Activated T-helper 2 cell treated with anti-CD3 and anti-CD28 coated beads, Interferon-gamma antibody, Interleukin-2, Interleukin-4, amounts not matched to agents 10 μg/mL and 5 μg/mL and 100 μg/mL, durations not matched to agents 14 hours and 24 hours and 36 hours (primary cell): ENCODE measurements at regions not wholly inside any gene's neighbourhood (a gene's known extent, or its start where the extent isn't known, plus 50 kb on each side); places are given as distances from the start of the nearest gene placed in this dataset.
A peak's percentile ranks its signal among the peaks of the same experiment; 100 is the strongest.

Experiments
- DNase-seq: peaks from one replicate; pipeline ENCODE4 v3.0.0; 2021; ENCODE audit warnings: low spot score
- H3K27ac Mint-ChIP-seq: one replicate; pipeline ENCODE4 v1.8.0; 2021; ENCODE audit warnings: mixed read lengths
- H3K27me3 Mint-ChIP-seq: one replicate; pipeline ENCODE4 v1.8.0; 2021; ENCODE audit warnings: low read depth, mixed read lengths
- H3K36me3 Mint-ChIP-seq: one replicate; pipeline ENCODE4 v1.8.0; 2021; ENCODE audit warnings: low read depth, mixed read lengths
- H3K4me1 Mint-ChIP-seq: one replicate; pipeline ENCODE4 v1.8.0; 2021; ENCODE audit warnings: low read depth, mixed read lengths
- H3K4me3 Mint-ChIP-seq: one replicate; pipeline ENCODE4 v1.8.0; 2021; ENCODE audit warnings: low read depth, mild to moderate bottlenecking, moderate library complexity, mixed read lengths
- H3K9me3 Mint-ChIP-seq: one replicate; pipeline ENCODE4 v1.8.0; 2021; ENCODE audit warnings: mixed read lengths
- intact Hi-C: fragments of 100-400 bp; cut with micrococcal nuclease; formaldehyde crosslinking; loops from one replicate; pipeline ENCODE4 v1.15.1; 2023

DNA sequence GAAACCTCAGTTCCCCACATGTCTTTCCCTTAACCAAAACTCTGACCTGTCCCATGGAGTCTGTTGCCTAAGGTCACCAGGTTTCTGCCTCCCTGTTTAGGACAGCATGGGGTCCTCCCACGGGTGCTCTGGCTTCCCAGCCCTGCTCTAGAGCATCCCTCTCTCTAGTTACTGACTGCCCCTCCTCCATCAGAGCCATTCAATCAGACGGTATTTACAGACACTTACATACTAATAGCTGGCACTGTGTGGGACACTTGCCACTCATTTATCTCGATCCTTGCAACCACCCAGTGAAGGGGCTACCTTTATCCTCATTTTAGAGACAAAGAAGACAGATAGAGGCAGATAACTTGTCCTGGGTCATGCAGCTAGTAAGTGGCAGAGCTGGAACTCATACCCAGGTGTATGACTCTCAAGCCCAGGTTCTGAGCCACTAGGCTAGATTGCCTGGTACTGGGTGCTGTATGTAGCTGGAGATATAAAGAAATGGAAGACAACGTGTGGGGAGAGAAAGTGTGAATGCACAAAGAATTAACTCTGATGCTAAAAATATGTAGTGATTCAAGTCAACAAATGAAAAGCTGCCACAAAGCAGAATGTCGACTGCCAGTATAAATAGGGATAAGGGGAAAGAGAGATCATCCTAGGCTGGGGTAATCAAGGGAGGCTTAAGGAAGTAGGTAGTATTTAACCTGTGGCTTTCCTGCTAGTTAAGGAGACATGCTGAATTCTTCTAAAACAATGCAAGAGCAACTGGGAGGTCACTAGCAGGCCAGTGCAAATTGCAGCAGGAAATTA, 52.5 kb upstream of the PDE8B start:
- intact Hi-C loops: no loop called here
- Mint-ChIP-seq H3K4me3 (no peak overlapping the region), H3K27ac (no peak overlapping the region), H3K36me3 (no peaks in the 10 kb centered on the region), H3K9me3 (no peaks in the 10 kb centered on the region), H3K4me1 (peaks cover 12% of the 10 kb centered on the region), H3K27me3 (peaks cover 5% of the 10 kb centered on the region)
- no peak for DNase-seq

DNA sequence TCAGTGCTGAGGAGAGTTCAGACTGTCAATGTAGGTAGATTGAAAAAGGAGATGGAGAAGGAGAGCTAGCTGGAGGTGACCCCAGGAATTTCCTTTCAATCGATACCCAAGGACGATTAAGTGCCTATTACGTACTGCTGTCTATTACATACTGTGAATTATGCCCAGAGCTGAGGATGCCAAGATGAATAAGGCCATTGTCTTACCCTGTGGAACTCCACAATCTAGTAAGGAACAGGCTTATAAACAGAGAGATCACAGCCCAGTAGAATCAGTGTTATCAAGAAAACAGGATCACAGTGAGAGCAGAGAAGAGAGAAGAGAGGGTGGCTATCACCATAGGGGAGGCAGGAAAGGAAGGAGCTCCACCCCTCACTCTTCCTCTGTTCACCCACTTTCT, 54.1 kb upstream of the PDE8B start:
- no peak for DNase-seq
- Mint-ChIP-seq H3K27me3 (peaks cover 2% of the 10 kb centered on the region), H3K9me3 (no peaks in the 10 kb centered on the region), H3K4me1 (peaks cover 12% of the 10 kb centered on the region), H3K36me3 (no peaks in the 10 kb centered on the region), H3K27ac (no peak overlapping the region), H3K4me3 (no peak overlapping the region)
- intact Hi-C loops: no loop called here

DNA sequence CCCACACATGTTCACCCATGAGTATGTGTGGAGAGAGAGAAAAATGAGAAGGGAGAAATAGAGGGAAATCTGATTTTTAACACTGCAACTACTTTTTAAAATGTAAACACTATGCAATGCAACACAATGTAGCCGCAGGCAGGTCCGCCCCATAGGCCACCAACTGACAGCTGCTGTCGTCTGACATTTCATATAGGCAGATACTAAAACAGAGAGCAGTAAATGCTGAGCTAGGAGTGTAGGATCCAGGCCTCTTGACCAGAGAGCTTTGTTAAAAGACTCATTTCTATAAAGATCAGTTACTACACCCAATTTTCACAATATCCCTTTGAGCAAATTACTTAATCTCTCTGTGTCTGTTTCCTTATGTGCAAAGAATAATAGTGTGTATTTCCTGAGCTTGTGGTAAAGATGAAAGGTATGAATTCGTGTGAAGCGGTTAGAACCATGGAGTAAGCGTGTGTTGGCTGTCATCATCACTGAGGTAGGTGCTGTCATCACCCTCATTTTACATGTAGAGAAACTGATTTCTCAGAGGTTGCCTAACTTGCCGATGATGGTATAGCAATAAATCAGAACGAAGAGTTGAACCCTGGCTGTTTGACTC, 55.2 kb upstream of the PDE8B start:
- Mint-ChIP-seq H3K9me3 (no peaks in the 10 kb centered on the region), H3K4me3 (no peak overlapping the region)
- intact Hi-C loops: no loop called here

DNA sequence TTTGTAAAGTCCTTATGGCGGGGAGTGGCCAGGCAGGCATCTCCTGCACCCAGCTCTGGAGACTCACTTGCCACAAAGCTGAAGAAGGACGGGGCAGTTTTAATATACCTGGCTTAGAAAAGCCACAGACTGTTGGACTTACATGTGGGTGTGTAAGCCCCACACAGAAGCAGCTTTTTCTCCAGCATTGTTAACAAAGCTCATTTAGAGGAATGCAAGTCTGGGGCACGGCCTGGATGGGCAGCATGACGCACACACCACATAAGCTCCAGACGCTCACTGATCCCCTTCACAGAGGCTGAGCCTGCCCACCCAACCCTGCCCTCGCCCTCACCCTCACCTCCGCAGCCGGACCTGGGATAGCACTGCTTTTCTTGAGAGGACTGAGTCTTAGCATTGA, 58.0 kb upstream of the PDE8B start:
- no peaks in the 10 kb centered on the region for H3K9me3 Mint-ChIP-seq
- no peak for DNase-seq
- no peaks in the 10 kb centered on the region for H3K36me3 Mint-ChIP-seq
- H3K27ac Mint-ChIP-seq: no peak overlapping the region
- peaks cover 9% of the 10 kb centered on the region for H3K27me3 Mint-ChIP-seq
- no peak overlapping the region for H3K4me3 Mint-ChIP-seq
- intact Hi-C loops: no loop called here
- H3K4me1 Mint-ChIP-seq: peaks cover 17% of the 10 kb centered on the region

More for the DNA sequence above, 55.2 kb upstream of the PDE8B start:
- H3K27me3 Mint-ChIP-seq: peaks cover 7% of the 10 kb centered on the region
- DNase-seq: no peak
- no peaks in the 10 kb centered on the region for H3K36me3 Mint-ChIP-seq
- peaks cover 12% of the 10 kb centered on the region for H3K4me1 Mint-ChIP-seq
- no peak overlapping the region for H3K27ac Mint-ChIP-seq

DNA sequence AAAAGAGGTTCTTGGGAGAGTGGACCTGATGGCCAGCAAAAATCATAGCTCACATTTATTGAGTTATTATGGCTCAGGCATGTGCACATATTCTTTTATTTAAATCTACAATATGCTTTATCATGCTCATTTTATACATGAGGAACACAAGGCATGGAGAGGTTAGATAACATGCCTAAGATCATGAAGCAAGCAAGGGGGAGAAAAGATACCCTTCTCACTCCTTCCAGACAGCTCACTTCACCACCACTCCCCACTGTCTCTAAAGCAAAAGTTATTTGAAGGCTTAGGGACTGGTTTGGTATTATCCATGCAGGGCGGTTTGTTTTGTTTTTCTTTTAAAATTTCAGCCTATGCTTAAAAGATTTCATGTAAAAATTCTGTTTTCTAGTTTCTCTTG, 59.0 kb upstream of the PDE8B start:
- no peak overlapping the region for H3K4me3 Mint-ChIP-seq
- DNase-seq: no peak
- H3K36me3 Mint-ChIP-seq: no peaks in the 10 kb centered on the region
- no peaks in the 10 kb centered on the region for H3K9me3 Mint-ChIP-seq
- H3K27me3 Mint-ChIP-seq: peaks cover 13% of the 10 kb centered on the region
- H3K4me1 Mint-ChIP-seq: peaks cover 20% of the 10 kb centered on the region
- intact Hi-C loops: no loop called here
- H3K27ac Mint-ChIP-seq: no peak overlapping the region

DNA sequence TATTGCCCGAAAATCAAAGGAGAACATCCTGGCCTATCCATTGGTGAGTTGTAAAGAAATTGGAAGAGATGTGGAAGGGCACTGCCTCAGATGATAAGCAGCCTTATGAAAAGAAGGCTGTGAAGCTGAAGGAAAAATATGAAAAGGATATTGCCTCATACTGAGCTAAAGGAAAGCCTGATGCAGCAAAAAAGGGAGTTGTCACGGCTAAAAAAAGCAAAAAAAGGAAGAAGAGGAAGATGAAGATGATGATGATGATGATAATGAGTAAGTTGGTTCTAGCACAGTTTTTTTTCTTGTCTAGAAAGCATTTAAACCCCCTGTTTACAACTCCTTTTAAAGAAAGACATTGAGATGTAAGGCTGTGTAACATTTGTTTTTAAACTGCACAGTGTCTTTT, 59.8 kb upstream of the ZBED3 start:
- no peak overlapping the region for H3K27ac Mint-ChIP-seq
- no peak for DNase-seq
- intact Hi-C loops: loop anchor here (10.0 kb wide), 1 partner anchor 288 kb away; no protein-coding TSS in a partner anchor

DNA sequence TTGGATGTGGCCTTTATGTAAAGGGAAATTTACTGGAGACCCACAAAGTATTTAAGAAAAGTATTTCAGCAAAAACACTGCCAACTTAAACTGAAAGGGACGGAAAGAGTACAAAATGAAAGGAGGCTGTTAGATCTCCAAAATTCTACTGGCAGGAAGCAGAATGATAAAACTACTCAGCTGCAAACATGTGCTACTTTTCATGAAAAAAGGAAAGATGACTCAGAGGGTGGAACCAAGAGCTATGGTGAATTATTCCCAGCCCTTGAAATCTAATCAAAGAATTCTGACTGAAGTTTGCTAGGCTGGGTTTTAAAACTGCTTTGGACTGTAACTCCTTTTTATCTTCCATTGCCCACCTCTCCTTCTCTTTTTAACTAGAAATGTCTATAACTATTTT, 58.6 kb upstream of the ZBED3 start:
- intact Hi-C loops: loop anchor here (2.0 to 10.0 kb wide), 2 partner anchors 289 to 487 kb away; no protein-coding TSS in a partner anchor
- H3K36me3 Mint-ChIP-seq: no peaks in the 10 kb centered on the region
- H3K4me1 Mint-ChIP-seq: peaks cover 18% of the 10 kb centered on the region
- no peak for DNase-seq
- no peak overlapping the region for H3K4me3 Mint-ChIP-seq
- no peaks in the 10 kb centered on the region for H3K9me3 Mint-ChIP-seq
- peaks cover 24% of the 10 kb centered on the region for H3K27me3 Mint-ChIP-seq
- H3K27ac Mint-ChIP-seq: peak overlapping the region; percentile 34

More for the DNA sequence above, 59.8 kb upstream of the ZBED3 start:
- Mint-ChIP-seq H3K27me3 (peaks cover 28% of the 10 kb centered on the region), H3K9me3 (no peaks in the 10 kb centered on the region), H3K36me3 (no peaks in the 10 kb centered on the region), H3K4me1 (peaks cover 18% of the 10 kb centered on the region), H3K4me3 (no peak overlapping the region)

DNA sequence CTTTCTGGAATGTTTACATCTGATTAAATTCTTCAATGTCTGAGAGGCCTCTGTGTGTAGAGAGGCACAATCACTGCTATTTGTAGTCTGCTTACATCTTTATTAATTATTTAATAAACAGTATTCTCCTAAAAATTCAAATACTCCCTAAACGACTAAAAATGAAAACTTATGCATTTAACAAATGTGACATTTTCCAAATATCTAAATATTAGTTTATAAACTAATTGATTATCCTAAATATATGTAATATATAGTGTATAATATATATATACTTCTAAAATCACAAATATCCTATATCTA, 57.7 kb upstream of the ZBED3 start:
- Mint-ChIP-seq H3K27ac (no peak overlapping the region), H3K9me3 (no peaks in the 10 kb centered on the region), H3K27me3 (peaks cover 21% of the 10 kb centered on the region), H3K4me3 (no peak overlapping the region), H3K36me3 (no peaks in the 10 kb centered on the region), H3K4me1 (peaks cover 18% of the 10 kb centered on the region)
- no peak for DNase-seq
- intact Hi-C loops: loop anchor here (1.0 to 10.0 kb wide), 3 partner anchors 290 to 488 kb away; partner anchors contain the start of gene WDR41

DNA sequence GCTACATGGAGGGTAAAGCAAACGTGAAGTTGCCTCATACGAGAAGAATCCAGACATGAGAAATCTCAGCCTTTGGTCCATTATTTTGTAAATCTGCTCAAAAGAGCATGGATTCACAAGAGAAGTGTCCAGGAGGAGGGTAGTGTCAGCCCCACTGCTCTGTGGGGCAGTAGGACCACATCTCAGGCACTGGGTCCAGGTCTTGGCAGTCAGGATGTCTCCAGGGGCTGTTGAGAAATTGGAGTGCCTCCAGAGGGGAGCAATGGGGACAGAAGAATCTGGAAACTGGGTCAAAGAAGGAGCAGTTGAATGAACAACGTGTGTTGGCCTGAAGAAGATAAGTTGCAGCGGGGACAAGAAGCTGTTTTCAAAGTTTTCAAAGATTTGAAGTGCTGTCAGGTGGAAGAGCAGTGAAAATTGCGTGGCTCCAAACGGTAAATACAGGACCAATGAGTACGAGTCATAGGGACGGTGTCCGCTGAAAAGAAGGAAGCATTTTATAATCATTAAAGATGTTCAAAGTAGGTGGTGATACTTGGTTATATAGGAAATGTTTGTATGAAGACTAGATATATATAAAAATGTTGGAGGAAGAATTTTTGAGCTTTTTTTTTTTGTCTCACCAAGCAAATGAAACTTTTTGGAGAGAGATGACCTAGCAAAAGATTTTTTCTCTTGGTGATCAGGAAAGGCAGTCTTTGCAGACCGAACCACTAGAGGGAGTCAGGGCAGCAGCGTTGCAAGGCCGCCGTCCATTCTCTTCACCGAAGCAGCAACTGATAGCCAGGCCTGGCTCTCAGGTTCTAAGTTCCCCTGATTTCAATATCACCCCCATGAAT, 57.1 kb upstream of the ZBED3 start:
- peaks cover 20% of the 10 kb centered on the region for H3K27me3 Mint-ChIP-seq
- H3K27ac Mint-ChIP-seq: no peak overlapping the region
- H3K36me3 Mint-ChIP-seq: no peaks in the 10 kb centered on the region
- intact Hi-C loops: loop anchor here (1.0 to 10.0 kb wide), 3 partner anchors 291 to 489 kb away; partner anchors contain the start of gene WDR41
- no peaks in the 10 kb centered on the region for H3K9me3 Mint-ChIP-seq
- peak; percentile 45 for DNase-seq
- no peak overlapping the region for H3K4me3 Mint-ChIP-seq
- H3K4me1 Mint-ChIP-seq: peaks cover 18% of the 10 kb centered on the region

DNA sequence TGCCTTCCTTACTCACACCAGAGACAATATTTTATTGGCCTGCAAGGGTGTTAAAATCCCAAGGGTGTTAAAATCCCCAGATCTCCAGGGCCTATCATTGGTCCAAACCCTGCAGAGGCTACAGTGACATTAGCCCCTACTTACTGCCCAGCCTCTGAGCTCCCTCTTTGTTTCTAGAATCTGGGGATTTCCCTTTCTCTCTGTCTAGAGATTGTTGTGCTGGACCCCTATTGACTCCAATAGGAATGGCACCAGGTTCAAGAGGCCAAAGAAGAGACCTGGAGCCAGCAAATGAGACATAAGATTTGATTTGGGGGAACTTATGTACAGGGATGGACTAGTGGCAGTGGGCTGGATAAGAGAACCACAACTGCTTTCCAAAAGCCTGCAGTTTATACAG, 53.3 kb upstream of the ZBED3 start:
- Mint-ChIP-seq H3K4me3 (no peak overlapping the region), H3K27ac (no peak overlapping the region), H3K9me3 (no peaks in the 10 kb centered on the region), H3K27me3 (peaks cover 18% of the 10 kb centered on the region), H3K4me1 (peaks cover 2% of the 10 kb centered on the region), H3K36me3 (no peaks in the 10 kb centered on the region)
- intact Hi-C loops: loop anchor here (10.0 kb wide), 1 partner anchor 294 kb away; no protein-coding TSS in a partner anchor
- DNase-seq: no peak

DNA sequence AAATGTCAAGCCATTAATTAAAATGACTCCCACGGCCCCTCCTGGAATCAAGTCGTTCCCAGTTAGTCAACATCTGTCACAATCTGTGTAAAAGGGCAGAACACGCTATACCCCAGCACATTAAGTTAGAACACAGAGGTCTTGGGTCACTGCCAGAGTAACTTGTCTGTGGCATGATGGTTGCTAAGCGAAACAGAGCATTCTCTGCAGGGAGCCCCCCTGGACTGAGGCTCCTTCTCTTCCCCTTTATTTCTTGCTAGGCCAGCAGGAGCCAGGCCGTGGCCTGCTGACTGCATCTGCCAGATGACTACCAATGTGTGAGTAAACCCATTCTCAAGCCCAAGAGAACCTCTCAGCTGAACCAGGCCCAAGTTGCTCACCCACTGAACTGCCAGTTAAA, 51.9 kb upstream of the ZBED3 start:
- Mint-ChIP-seq H3K27me3 (peaks cover 21% of the 10 kb centered on the region), H3K27ac (no peak overlapping the region), H3K4me1 (no peaks in the 10 kb centered on the region), H3K4me3 (no peak overlapping the region), H3K9me3 (no peaks in the 10 kb centered on the region), H3K36me3 (no peaks in the 10 kb centered on the region)
- intact Hi-C loops: no loop called here
- DNase-seq: no peak
